Naive thymus-derived CD8-positive, alpha-beta T cell (primary cell): ENCODE measurements at regions not wholly inside any gene's neighbourhood (a gene's known extent, or its start where the extent isn't known, plus 50 kb on each side); places are given as distances from the start of the nearest gene placed in this dataset.

Source experiments
- ATAC-seq, 2 donors: fragments of 150-1000 bp; cut with Tn5 transposase in 1 of 2; sonication (Bioruptor Pico), chemical (Tn5 transposase) in 1 of 2; 1 replicate in 1 of 2; 2 replicates in 1 of 2; pipeline ENCODE4 v1.10.0; 2021; ENCODE audit warnings: mild to moderate bottlenecking in 2 of 2, moderate library complexity in 2 of 2
- POLR2A ChIA-PET: fragments of 350-600 bp; sonication (Branson Sonifier 250); formaldehyde crosslinking; loops from one replicate; lab custom pipeline; 2021; ENCODE audit warnings: antibody characterized with exemption; lab: Charles Lee
- DNase-seq, 10 donors: peaks; one replicate each; pipeline versions ENCODE4 v3.0.0 to v3.0.0-alpha.2; 2020 to 2022
- H3K27ac Mint-ChIP-seq, 10 donors: one replicate each; pipeline ENCODE4 v1.8.0; 2020 to 2022; ENCODE audit warnings: mild to moderate bottlenecking in 10 of 10, mixed read lengths in 10 of 10, moderate library complexity in 4 of 10, inconsistent platforms in 1 of 10
- H3K27me3 Mint-ChIP-seq, 5 donors: one replicate each; pipeline ENCODE4 v1.8.0; 2021 to 2022; ENCODE audit warnings: mixed read lengths in 5 of 5
- H3K36me3 Mint-ChIP-seq, 3 donors: one replicate each; pipeline ENCODE4 v1.8.0; 2020 to 2022; ENCODE audit warnings: mixed read lengths in 3 of 3, mild to moderate bottlenecking in 2 of 3, inconsistent platforms in 1 of 3
- H3K4me1 Mint-ChIP-seq, 4 donors: one replicate each; pipeline ENCODE4 v1.8.0; 2021 to 2022; ENCODE audit warnings: mixed read lengths in 4 of 4
- H3K4me3 Mint-ChIP-seq, 10 donors: one replicate each; pipeline ENCODE4 v1.8.0; 2020 to 2022; ENCODE audit warnings: mild to moderate bottlenecking in 10 of 10, mixed read lengths in 10 of 10, moderate library complexity in 6 of 10, inconsistent platforms in 1 of 10
- H3K9me3 Mint-ChIP-seq, 9 donors: one replicate each; pipeline ENCODE4 v1.8.0; 2020 to 2022; ENCODE audit warnings: mixed read lengths in 9 of 9, mild to moderate bottlenecking in 3 of 9, inconsistent platforms in 1 of 9, moderate library complexity in 1 of 9

DNA sequence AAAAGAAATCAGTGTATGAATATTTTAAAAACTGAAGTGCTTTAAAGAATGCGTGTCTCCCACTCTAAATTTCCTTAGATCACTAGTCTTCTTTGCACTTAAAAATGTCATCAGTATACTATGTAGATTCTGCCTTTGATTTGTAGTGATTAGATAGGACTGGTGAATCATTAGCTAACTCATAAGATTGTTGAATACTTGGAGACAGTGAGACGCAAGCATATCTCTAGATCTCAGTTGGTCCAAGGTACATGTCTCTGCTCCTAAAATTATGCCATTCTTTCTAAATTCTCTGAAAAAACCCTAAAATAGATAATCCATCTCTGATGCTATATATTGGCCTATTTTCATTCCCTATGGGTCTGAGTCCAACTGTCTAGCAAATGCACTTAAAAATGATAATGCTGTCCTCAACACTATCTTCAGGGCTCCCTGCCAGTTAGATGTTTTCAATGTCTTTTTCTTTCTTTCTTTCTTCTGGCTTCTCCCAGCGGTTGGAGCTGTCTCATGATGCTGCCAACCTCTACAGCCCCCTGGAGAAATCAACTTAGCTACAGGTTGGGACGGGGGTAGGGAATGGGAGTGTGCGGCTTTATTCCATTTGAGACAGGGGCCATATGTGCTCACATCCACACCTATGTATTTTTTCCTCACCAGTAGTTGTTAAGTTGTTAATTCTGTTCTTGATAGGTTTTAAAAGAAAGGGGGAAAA lies 301.0 kb downstream of the NDFIP2 start:
- no peak for ATAC-seq
- Mint-ChIP-seq H3K36me3 (no peaks in the 10 kb centered on the region), H3K4me3 (no peak overlapping the region), H3K27ac (no peak overlapping the region), H3K27me3 (peaks cover 0 to 8% (median 0%) of the 10 kb centered on the region in 5 donors), H3K9me3 (peaks cover 0 to 2% (median 0%) of the 10 kb centered on the region in 9 donors), H3K4me1 (no peaks in the 10 kb centered on the region)
- POLR2A ChIA-PET: no interaction called here
- no peak for DNase-seq

DNA sequence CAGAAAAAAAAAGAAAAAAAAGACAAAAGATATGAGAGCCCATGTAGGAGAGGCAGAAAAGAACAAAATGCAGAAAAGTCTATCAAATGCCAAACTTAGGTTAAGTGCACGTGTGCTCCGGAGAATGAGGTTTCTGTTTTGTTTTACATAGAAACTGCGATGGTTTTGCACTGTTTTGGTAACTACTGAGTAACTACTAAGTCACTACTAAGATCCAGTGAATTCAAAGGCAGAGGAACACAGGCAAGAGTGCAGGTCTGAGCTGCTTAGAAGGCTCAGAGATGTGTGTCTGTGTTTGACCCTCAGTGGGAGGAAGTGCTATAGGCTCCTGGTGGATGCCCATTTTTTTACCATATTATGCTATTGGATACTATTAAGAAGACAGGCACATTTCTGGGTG lies 299.3 kb downstream of the NDFIP2 start:
- DNase-seq (no peak), ATAC-seq (no peak)
- Mint-ChIP-seq H3K36me3 (no peaks in the 10 kb centered on the region), H3K4me3 (no peak overlapping the region), H3K9me3 (peaks cover 0 to 2% (median 0%) of the 10 kb centered on the region in 9 donors), H3K27ac (no peak overlapping the region), H3K27me3 (peaks cover 0 to 8% (median 0%) of the 10 kb centered on the region in 5 donors), H3K4me1 (no peaks in the 10 kb centered on the region)
- POLR2A ChIA-PET: no interaction called here

GRCh38 chr13:79779761-79780160 lies 298.8 kb downstream of the NDFIP2 start:
- no peaks in the 10 kb centered on the region for H3K4me1 Mint-ChIP-seq
- H3K27ac Mint-ChIP-seq: no peak overlapping the region
- no peak overlapping the region for H3K4me3 Mint-ChIP-seq
- no peak for ATAC-seq
- H3K27me3 Mint-ChIP-seq: peaks cover 0 to 8% (median 0%) of the 10 kb centered on the region in 5 donors
- peaks cover 0 to 2% (median 0%) of the 10 kb centered on the region in 9 donors for H3K9me3 Mint-ChIP-seq
- DNase-seq: no peak
- H3K36me3 Mint-ChIP-seq: no peaks in the 10 kb centered on the region
- POLR2A ChIA-PET: no interaction called here

DNA sequence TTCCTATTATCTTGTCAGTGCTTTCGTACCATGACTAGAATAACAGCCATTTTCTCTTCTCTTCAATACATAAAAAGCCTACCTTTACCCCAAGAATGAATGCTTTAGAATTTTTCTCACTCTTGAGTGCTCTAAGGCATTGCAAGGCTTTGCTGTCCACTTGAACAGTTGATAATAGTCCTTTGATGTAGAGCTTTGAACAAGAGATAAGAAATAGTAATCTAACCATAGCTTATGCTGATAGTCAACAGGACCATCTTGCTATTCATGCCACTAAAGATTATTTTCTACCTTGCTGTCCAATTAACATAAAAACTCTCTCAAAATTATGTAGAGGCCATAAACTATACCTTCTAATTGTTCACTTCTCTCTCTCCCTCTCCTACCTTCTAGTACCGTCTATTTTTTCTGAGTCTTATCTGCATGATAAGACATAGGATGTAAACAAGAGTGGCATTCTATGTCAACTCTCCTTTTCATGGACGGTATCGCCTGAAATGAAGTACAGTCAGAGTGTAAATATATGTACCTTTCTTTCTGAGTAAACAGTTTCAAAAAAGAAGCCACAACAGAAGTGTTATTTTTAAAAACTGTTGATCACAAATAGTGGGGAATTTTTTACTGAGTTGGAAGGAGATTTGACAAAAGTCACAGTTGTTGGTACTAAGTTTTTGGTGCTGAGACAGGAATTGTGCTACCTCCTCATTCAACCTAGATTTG lies 297.9 kb downstream of the NDFIP2 start:
- peaks cover 0 to 2% (median 0%) of the 10 kb centered on the region in 9 donors for H3K9me3 Mint-ChIP-seq
- H3K4me3 Mint-ChIP-seq: no peak overlapping the region
- H3K4me1 Mint-ChIP-seq: no peaks in the 10 kb centered on the region
- no peak for ATAC-seq
- H3K27ac Mint-ChIP-seq: no peak overlapping the region
- no peak for DNase-seq
- H3K36me3 Mint-ChIP-seq: no peaks in the 10 kb centered on the region
- peaks cover 0 to 8% (median 0%) of the 10 kb centered on the region in 5 donors for H3K27me3 Mint-ChIP-seq
- POLR2A ChIA-PET: no interaction called here

- peaks cover 0 to 8% (median 0%) of the 10 kb centered on the region in 5 donors for H3K27me3 Mint-ChIP-seq
- peaks cover 0 to 6% (median 0%) of the 10 kb centered on the region in 9 donors for H3K9me3 Mint-ChIP-seq
- DNase-seq (no peak), ATAC-seq (no peak)
- POLR2A ChIA-PET: no interaction called here
- H3K4me3 Mint-ChIP-seq: no peak overlapping the region
- no peak overlapping the region for H3K27ac Mint-ChIP-seq
- H3K36me3 Mint-ChIP-seq: no peaks in the 10 kb centered on the region
- H3K4me1 Mint-ChIP-seq: no peaks in the 10 kb centered on the region
These were observed 296.5 kb downstream of the NDFIP2 start for GRCh38 chr13:79777504-79777903.

- POLR2A ChIA-PET: no interaction called here
- H3K4me3 Mint-ChIP-seq: no peak overlapping the region
- H3K9me3 Mint-ChIP-seq: peaks cover 0 to 8% (median under 1%) of the 10 kb centered on the region in 9 donors
- ATAC-seq (no peak), DNase-seq (no peak)
- H3K4me1 Mint-ChIP-seq: no peaks in the 10 kb centered on the region
- peaks cover 0 to under 1% (median 0%) of the 10 kb centered on the region in 3 donors for H3K36me3 Mint-ChIP-seq
- no peak overlapping the region for H3K27ac Mint-ChIP-seq
- H3K27me3 Mint-ChIP-seq: peaks cover 0 to 4% (median 0%) of the 10 kb centered on the region in 5 donors
These were observed 295.8 kb downstream of the NDFIP2 start for GRCh38 chr13:79776531-79777295.

DNA sequence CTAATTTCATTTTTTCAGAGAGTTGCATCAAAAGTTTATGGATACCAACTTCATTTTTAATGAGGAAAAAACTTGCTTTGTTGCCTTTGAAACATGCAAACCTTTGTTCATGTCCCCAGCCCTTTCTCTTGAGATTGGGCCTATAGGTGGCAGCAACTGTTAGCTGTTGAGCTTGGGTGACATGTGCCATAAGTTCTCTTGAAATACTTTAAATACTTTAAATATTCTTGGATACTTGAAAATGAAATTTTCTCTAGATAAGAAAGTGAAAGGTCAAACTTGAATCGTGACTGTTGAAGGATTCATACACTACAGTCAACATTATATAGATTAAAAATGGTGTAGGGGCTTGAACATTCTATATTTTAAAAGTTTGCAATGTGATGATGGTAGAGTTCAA lies 294.9 kb downstream of the NDFIP2 start:
- POLR2A ChIA-PET: no interaction called here
- H3K36me3 Mint-ChIP-seq: peaks cover 0 to 5% (median 0%) of the 10 kb centered on the region in 3 donors
- peaks cover 0 to 13% (median 6%) of the 10 kb centered on the region in 9 donors for H3K9me3 Mint-ChIP-seq
- no peak for ATAC-seq
- H3K4me1 Mint-ChIP-seq: no peaks in the 10 kb centered on the region
- DNase-seq: no peak
- peaks cover 0 to 4% (median 0%) of the 10 kb centered on the region in 5 donors for H3K27me3 Mint-ChIP-seq
- H3K27ac Mint-ChIP-seq: no peak overlapping the region
- H3K4me3 Mint-ChIP-seq: no peak overlapping the region

GRCh38 chr13:79772811-79773210 lies 291.9 kb downstream of the NDFIP2 start:
- no peak for DNase-seq
- Mint-ChIP-seq H3K9me3 (peaks cover 0 to 13% (median 7%) of the 10 kb centered on the region in 9 donors), H3K36me3 (peaks cover 0 to 5% (median 0%) of the 10 kb centered on the region in 3 donors), H3K4me1 (no peaks in the 10 kb centered on the region), H3K27ac (no peak overlapping the region), H3K4me3 (no peak overlapping the region), H3K27me3 (peaks cover 0 to 4% (median 0%) of the 10 kb centered on the region in 5 donors)
- POLR2A ChIA-PET: no interaction called here
- ATAC-seq: no peak

DNA sequence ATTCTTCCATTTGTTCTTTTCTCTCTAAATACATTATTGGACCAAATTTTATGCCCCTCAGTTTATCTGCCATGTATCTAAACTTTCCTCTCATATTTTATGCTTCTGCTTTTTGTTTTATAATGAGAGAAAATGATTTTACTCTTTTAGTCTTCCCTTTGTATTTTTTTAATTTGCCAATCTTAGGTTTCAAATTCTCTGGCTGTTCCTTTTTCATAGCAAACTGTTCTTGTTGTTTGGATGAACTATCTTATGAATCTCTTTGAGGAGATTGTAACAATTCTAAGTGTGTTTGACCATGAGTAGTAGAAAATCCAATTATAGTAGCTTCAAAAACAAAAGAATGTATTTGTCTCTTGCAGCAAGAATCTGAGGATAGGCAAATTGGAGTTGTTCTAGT lies 290.5 kb downstream of the NDFIP2 start:
- Mint-ChIP-seq H3K9me3 (peaks cover 0 to 12% (median 7%) of the 10 kb centered on the region in 9 donors), H3K4me1 (no peaks in the 10 kb centered on the region), H3K27me3 (peaks cover 0 to 3% (median 0%) of the 10 kb centered on the region in 5 donors), H3K27ac (no peak overlapping the region), H3K36me3 (peaks cover 0 to 5% (median 0%) of the 10 kb centered on the region in 3 donors), H3K4me3 (no peak overlapping the region)
- POLR2A ChIA-PET: no interaction called here
- no peak for ATAC-seq
- no peak for DNase-seq

DNA sequence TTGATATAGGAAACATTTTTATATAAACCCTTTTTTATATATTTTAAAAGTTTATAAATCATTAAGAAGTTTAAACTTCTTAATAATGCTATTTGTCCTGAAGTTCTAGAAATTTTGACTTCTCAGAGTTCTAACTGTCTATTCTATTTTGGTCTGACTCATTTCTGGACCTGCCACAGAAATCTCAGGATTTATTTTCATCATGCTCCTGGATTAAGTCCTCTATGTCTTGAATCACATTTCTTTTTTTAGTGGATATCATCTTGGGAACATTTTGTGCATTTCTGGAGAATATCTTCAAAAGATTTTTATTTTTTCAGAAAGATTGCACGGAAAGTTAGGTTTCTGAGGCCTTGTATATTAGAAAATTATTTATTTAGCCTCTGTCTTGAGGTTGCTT lies 289.1 kb downstream of the NDFIP2 start:
- H3K36me3 Mint-ChIP-seq: peaks cover 0 to 5% (median 0%) of the 10 kb centered on the region in 3 donors
- DNase-seq: no peak
- no peak overlapping the region for H3K4me3 Mint-ChIP-seq
- peaks cover 0 to 6% (median 5%) of the 10 kb centered on the region in 5 donors for H3K27me3 Mint-ChIP-seq
- H3K9me3 Mint-ChIP-seq: peaks cover 0 to 12% (median 8%) of the 10 kb centered on the region in 9 donors
- no peak for ATAC-seq
- H3K4me1 Mint-ChIP-seq: no peaks in the 10 kb centered on the region
- POLR2A ChIA-PET: no interaction called here
- no peak overlapping the region for H3K27ac Mint-ChIP-seq

GRCh38 chr13:79767126-79767525 lies 286.2 kb downstream of the NDFIP2 start:
- peaks cover 0 to 7% (median 4%) of the 10 kb centered on the region in 5 donors for H3K27me3 Mint-ChIP-seq
- DNase-seq (no peak), ATAC-seq (no peak)
- POLR2A ChIA-PET: no interaction called here
- no peak overlapping the region for H3K4me3 Mint-ChIP-seq
- peaks cover 0 to 12% (median 5%) of the 10 kb centered on the region in 9 donors for H3K9me3 Mint-ChIP-seq
- H3K36me3 Mint-ChIP-seq: peaks cover 0 to 5% (median 0%) of the 10 kb centered on the region in 3 donors
- no peak overlapping the region for H3K27ac Mint-ChIP-seq
- H3K4me1 Mint-ChIP-seq: no peaks in the 10 kb centered on the region

GRCh38 chr13:79765331-79765730 lies 284.4 kb downstream of the NDFIP2 start:
- no peak for ATAC-seq
- H3K4me3 Mint-ChIP-seq: no peak overlapping the region

More at GRCh38 chr13:79765331-79765730, 284.4 kb downstream of the NDFIP2 start:
- Mint-ChIP-seq H3K27me3 (peaks cover 0 to 7% (median 4%) of the 10 kb centered on the region in 5 donors), H3K36me3 (no peaks in the 10 kb centered on the region), H3K9me3 (peaks cover 0 to 8% (median 4%) of the 10 kb centered on the region in 9 donors), H3K4me1 (no peaks in the 10 kb centered on the region), H3K27ac (no peak overlapping the region)
- DNase-seq: no peak
- POLR2A ChIA-PET: no interaction called here
